Heart left ventricle (tissue), 16 donors: ENCODE measurements at regions not wholly inside any gene's neighbourhood (a gene's known extent, or its start where the extent isn't known, plus 50 kb on each side); places are given as distances from the start of the nearest gene placed in this dataset.

Source experiments
- ATAC-seq, 4 donors: fragments of 200-7000 bp; cut with Tn5 transposase; one replicate each; pipeline ENCODE4 v1.9.1; 2020 to 2022; ENCODE audit warnings: moderate library complexity in 4 of 4, mild to moderate bottlenecking in 3 of 4, moderate number of reproducible peaks in 1 of 4
- DNase-seq, 5 donors: peaks; one replicate each; pipeline ENCODE4 v3.0.0-alpha.2; 2020
- H3K27ac ChIP-seq, 12 donors: fragments of 200-600 bp; sonication (generic) in 4 of 12; one replicate each; pipeline versions ENCODE4 v1.5.0 to v1.8.0; 2016 to 2022; ENCODE audit warnings: mild to moderate bottlenecking in 2 of 12
- H3K27me3 ChIP-seq, 9 donors: fragments of 200-600 bp; sonication (generic) in 2 of 9; one replicate each; pipeline versions ENCODE4 v1.5.1 to v1.8.0; 2016 to 2022; ENCODE audit warnings: mild to moderate bottlenecking in 3 of 9
- H3K36me3 ChIP-seq, 9 donors: fragments of 200-600 bp; sonication (generic) in 2 of 9; one replicate each; pipeline versions ENCODE4 v1.5.0 to v1.8.0; 2018 to 2022; ENCODE audit warnings: mild to moderate bottlenecking in 2 of 9
- H3K4me1 ChIP-seq, 12 donors: fragments of 200-600 bp; sonication (generic) in 4 of 12; one replicate each; pipeline versions ENCODE4 v1.5.0 to v1.8.0; 2016 to 2022; ENCODE audit warnings: mild to moderate bottlenecking in 3 of 12
- H3K4me3 ChIP-seq, 12 donors: fragments of 200-600 bp; sonication (generic) in 4 of 12; one replicate each; pipeline versions ENCODE4 v1.5.0 to v1.8.0; 2017 to 2022; ENCODE audit warnings: mild to moderate bottlenecking in 9 of 12, moderate library complexity in 4 of 12
- H3K9me3 ChIP-seq, 12 donors: fragments of 200-600 bp; sonication (generic) in 4 of 12; one replicate each; pipeline versions ENCODE4 v1.5.0 to v1.8.0; 2016 to 2022; ENCODE audit warnings: mild to moderate bottlenecking in 1 of 12
- POLR2A ChIP-seq, 2 donors: fragments of 450-650 bp; IDR thresholded peaks; one replicate each; pipeline ENCODE4 v1.6.1; 2017; ENCODE audit warnings: antibody characterized with exemption in 2 of 2, mild to moderate bottlenecking in 2 of 2, moderate library complexity in 2 of 2
- WGBS, 4 donors: extraction: QIAGEN DNeasy Blood & Tissue Kit in 2 of 4; methylation state at CpG; one replicate each; pipeline versions ENCODE4 v1.1.5 to v1.1.7; 2013 to 2018; 5-methylcytosine and 5-hydroxymethylcytosine counted together
- intact Hi-C, 10 donors: fragments of 100-400 bp; cut with DNase I; formaldehyde crosslinking; loops; one replicate each; pipeline versions ENCODE4 v1.11.1 to v1.14.2; 2022
- TF ChIP-seq, protein P1 (sequence below), 12 donors: fragments of 200-600 bp; sonication (generic) in 4 of 12; IDR thresholded peaks; one replicate each; pipeline versions ENCODE4 v1.5.0 to v1.8.0; 2018 to 2022; ENCODE audit warnings: antibody characterized with exemption in 12 of 12, mild to moderate bottlenecking in 5 of 12
- donor health status: ischemic (EF 13 %, LVEDD 7.1; RV severe dilation, severe dysfunction).
- donor health status: healthy with polysubstance abuse.
- donor health status: DM: no; HTN: yes; CAD: no.
- donor health status: DM: no; HTN: no; CAD: no.
- donor health status: ischemic (EF 25% LVEDD 6.9; RV normal size, moderate dysfunction).
- donor health status: ischemic (EF 25% LVEDD 5.7; RV mildly dilated, moderate dysfunction).
- donor health status: healthy.
- donor health status: DM: yes; HTN: yes; CAD: no.
- donor health status: ischemic (EF 35%, LVEDD 5.7; RV mildly dilated, moderate dysfunction).
- donor health status: nonischemic (EF 11% LVEDD 7.7; RV severe dilation, severe dysfunction).
- donor health status: DM: yes; HTN: yes; CAD: no.
- donor health status: PGD.
- donor health status: ischemic (EF 29% LVEDD 5.4; RV normal size, mild dysfunction).
- donor health status: nonischemic (EF 23%, LVEDD 6.1; RV moderate dilation, normal function).

DNA sequence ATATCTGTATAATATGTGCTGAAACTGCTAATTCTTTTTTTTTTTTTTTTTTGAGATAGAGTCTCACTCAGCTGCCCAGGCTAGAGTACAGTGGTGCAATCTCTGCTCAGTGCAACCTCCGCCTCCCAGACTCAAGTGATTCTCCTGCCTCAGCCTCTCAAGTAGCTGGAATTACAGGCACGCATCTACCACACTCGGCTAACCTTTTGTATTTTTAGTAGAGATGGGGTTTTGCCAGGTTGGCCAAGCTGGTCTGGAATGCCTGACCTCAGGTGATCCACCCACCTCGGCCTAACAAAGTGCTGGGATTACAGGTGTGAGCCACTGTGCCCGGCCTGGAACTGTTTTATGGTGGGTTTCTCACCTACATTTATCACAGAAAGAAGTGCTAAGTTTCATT lies 307.8 kb upstream of the STT3B start:
- intact Hi-C loops: no loop called here
- 90 to 93% (median 91%) methylated on average over 5 of the region's 5 CpGs for WGBS, 4 donors
- no peak for ATAC-seq
- Histone ChIP-seq H3K27ac (no peak overlapping the region), H3K4me1 (peaks cover 0 to 31% (median 0%) of the 10 kb centered on the region in 12 donors), H3K27me3 (no peaks in the 10 kb centered on the region), H3K9me3 (no peaks in the 10 kb centered on the region), H3K4me3 (no peak overlapping the region), H3K36me3 (no peaks in the 10 kb centered on the region)
- DNase-seq: no peak
- no peak for TF ChIP-seq POLR2A (IDR thresholded peaks at IDR 0.05)
- TF ChIP-seq, protein P1, sequence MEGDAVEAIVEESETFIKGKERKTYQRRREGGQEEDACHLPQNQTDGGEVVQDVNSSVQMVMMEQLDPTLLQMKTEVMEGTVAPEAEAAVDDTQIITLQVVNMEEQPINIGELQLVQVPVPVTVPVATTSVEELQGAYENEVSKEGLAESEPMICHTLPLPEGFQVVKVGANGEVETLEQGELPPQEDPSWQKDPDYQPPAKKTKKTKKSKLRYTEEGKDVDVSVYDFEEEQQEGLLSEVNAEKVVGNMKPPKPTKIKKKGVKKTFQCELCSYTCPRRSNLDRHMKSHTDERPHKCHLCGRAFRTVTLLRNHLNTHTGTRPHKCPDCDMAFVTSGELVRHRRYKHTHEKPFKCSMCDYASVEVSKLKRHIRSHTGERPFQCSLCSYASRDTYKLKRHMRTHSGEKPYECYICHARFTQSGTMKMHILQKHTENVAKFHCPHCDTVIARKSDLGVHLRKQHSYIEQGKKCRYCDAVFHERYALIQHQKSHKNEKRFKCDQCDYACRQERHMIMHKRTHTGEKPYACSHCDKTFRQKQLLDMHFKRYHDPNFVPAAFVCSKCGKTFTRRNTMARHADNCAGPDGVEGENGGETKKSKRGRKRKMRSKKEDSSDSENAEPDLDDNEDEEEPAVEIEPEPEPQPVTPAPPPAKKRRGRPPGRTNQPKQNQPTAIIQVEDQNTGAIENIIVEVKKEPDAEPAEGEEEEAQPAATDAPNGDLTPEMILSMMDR (IDR thresholded peaks at IDR 0.05): no peak

DNA sequence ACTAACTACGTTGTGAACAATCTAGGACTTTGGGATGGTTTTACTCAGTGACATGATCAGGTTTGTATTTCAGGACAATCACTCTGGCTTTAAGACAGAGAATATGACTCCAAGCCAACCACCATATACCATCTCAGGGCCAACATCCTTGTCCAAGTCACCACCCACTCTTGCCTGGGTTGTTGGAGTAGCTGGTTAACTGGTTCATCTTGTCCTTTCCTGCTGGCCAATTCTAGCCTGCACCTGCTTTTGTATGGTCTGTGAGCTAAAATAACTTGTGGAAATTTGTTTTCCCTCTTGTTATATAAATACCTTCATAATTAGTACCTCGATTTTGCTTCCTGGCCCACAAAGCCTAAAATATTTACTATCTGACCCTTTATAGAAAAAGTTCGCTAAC lies 306.8 kb upstream of the STT3B start:
- no peak overlapping the region for H3K4me3 ChIP-seq
- peaks cover 0 to 41% (median 0%) of the 10 kb centered on the region in 12 donors for H3K4me1 ChIP-seq
- ATAC-seq: no peak
- no peaks in the 10 kb centered on the region for H3K27me3 ChIP-seq
- no peak for DNase-seq
- TF ChIP-seq, protein P1 (IDR thresholded peaks at IDR 0.05): no peak
- no peak for TF ChIP-seq POLR2A (IDR thresholded peaks at IDR 0.05)
- 75 to 84% (median 80%) methylated on average over 3 of the region's 3 CpGs for WGBS, 4 donors
- H3K9me3 ChIP-seq: no peaks in the 10 kb centered on the region
- intact Hi-C loops: no loop called here
- no peaks in the 10 kb centered on the region for H3K36me3 ChIP-seq
- peak overlapping the region in 1 of 12 donors; percentile 53 for H3K27ac ChIP-seq

DNA sequence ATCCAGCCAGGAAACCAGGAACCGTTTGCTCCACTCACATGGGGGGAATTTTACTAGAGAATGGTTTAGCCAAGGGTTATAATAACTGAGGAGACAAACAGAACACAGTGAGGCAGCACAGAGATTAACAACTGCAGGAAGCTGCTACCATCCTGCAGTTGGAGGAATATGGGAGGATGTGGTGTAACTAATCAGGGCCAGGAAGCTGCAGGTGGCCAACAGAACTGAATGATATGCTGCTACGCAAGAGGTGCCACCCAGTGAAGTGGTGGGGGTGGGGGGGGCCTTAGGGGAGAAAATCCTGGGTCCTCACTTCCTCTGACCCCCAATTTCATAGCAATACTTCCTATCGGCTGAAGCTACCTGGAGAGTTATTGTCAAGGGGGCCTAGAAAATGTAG lies 306.4 kb upstream of the STT3B start:
- peaks cover 0 to 43% (median 0%) of the 10 kb centered on the region in 12 donors for H3K4me1 ChIP-seq
- DNase-seq (no peak), ATAC-seq (no peak)
- 68 to 77% (median 71%) methylated on average over 3 of the region's 3 CpGs for WGBS, 4 donors
- peak overlapping the region in 1 of 12 donors; percentile 59 for H3K27ac ChIP-seq
- no peaks in the 10 kb centered on the region for H3K27me3 ChIP-seq
- no peak overlapping the region for H3K4me3 ChIP-seq
- H3K9me3 ChIP-seq: no peaks in the 10 kb centered on the region
- no peak for TF ChIP-seq POLR2A (IDR thresholded peaks at IDR 0.05)
- TF ChIP-seq, protein P1 (IDR thresholded peaks at IDR 0.05): no peak
- no peaks in the 10 kb centered on the region for H3K36me3 ChIP-seq
- intact Hi-C loops: no loop called here

DNA sequence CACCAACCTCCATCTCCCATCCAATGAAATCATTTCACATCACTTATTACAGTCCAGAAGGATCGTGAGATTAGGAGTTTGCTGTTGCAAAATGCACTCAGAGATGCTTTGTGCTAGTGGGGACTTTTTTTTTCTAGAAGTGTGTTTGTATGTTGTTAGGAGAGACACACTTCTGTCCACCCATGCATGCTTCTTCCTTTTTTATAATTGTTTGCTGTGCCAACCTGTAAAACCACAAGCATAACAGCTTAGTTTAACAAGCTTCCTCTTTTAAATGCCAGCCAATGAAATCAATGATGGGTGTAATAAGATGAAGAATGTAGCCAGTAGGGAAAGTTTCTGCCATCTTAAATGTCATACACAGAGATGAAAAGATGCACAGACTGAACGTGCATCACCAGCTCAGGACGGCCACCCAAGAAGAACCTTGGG lies 305.6 kb upstream of the STT3B start:
- Histone ChIP-seq H3K27me3 (no peaks in the 10 kb centered on the region), H3K36me3 (no peaks in the 10 kb centered on the region), H3K9me3 (no peaks in the 10 kb centered on the region), H3K4me3 (no peak overlapping the region), H3K27ac (peak overlapping the region in 1 of 12 donors; percentile 67), H3K4me1 (peaks cover 0 to 51% (median 0%) of the 10 kb centered on the region in 12 donors)
- TF ChIP-seq, protein P1 (IDR thresholded peaks at IDR 0.05): no peak
- TF ChIP-seq POLR2A (IDR thresholded peaks at IDR 0.05): no peak
- WGBS, 4 donors: 70 to 86% (median 75%) methylated on average over 3 of the region's 3 CpGs
- intact Hi-C loops: no loop called here
- DNase-seq: no peak
- peak in 1 of 4 donors; percentile 41 for ATAC-seq
